Trophoblast cell (in vitro differentiated cells and primary cell): ENCODE measurements at regions not wholly inside any gene's neighbourhood (a gene's known extent, or its start where the extent isn't known, plus 50 kb on each side); places are given as distances from the start of the nearest gene placed in this dataset.

Experiments used
- DNase-seq, 2 donors: peaks; one replicate each; pipeline ENCODE4 v3.0.0-alpha.2; 2016
- H2AFZ ChIP-seq: 2 replicates; pipeline ENCODE4 v1.6.1; 2013; ENCODE audit warnings: low read length, moderate library complexity, mild to moderate bottlenecking; ENCODE audit not compliant: insufficient read depth, poor library complexity
- H2AK5ac ChIP-seq: 2 replicates; pipeline ENCODE4 v1.6.1; 2013; ENCODE audit warnings: mild to moderate bottlenecking, low read length
- H2BK120ac ChIP-seq: 2 replicates; pipeline ENCODE4 v1.6.1; 2013; ENCODE audit warnings: low read length, mild to moderate bottlenecking, moderate library complexity; ENCODE audit not compliant: insufficient read depth, poor library complexity
- H2BK12ac ChIP-seq: 2 replicates; pipeline ENCODE4 v1.6.1; 2013; ENCODE audit warnings: mild to moderate bottlenecking, low read length, moderate library complexity
- H2BK5ac ChIP-seq: 2 replicates; pipeline ENCODE4 v1.6.1; 2013; ENCODE audit warnings: low read length, low read depth, moderate library complexity, mild to moderate bottlenecking; ENCODE audit not compliant: poor library complexity
- H3K14ac ChIP-seq: 2 replicates; pipeline ENCODE4 v1.6.1; 2013; ENCODE audit warnings: mild to moderate bottlenecking, low read length
- H3K18ac ChIP-seq: 2 replicates; pipeline ENCODE4 v1.6.1; 2013; ENCODE audit warnings: mild to moderate bottlenecking, low read length
- H3K23ac ChIP-seq: 2 replicates; pipeline ENCODE4 v1.6.1; 2013; ENCODE audit warnings: low read length
- H3K27ac ChIP-seq: 2 replicates; pipeline ENCODE4 v1.5.1; 2013; ENCODE audit warnings: low read depth, mild to moderate bottlenecking, inconsistent platforms, low read length, moderate library complexity
- H3K27me3 ChIP-seq: 2 replicates; pipeline ENCODE4 v1.6.1; 2013; ENCODE audit warnings: inconsistent platforms, mild to moderate bottlenecking, low read length, moderate library complexity; ENCODE audit not compliant: insufficient read depth
- H3K36me3 ChIP-seq, 2 experiments: 1 replicate in 1 of 2; 2 replicates in 1 of 2; pipeline ENCODE4 v1.6.1; 2013; ENCODE audit warnings: low read length in 2 of 2, mild to moderate bottlenecking in 2 of 2, moderate library complexity in 1 of 2; ENCODE audit not compliant: insufficient read depth in 2 of 2, control insufficient read depth in 1 of 2
- H3K4ac ChIP-seq: 2 replicates; pipeline ENCODE4 v1.6.1; 2013; ENCODE audit warnings: low read depth, mild to moderate bottlenecking, low read length, moderate library complexity
- H3K4me1 ChIP-seq, 2 experiments: 1 replicate in 1 of 2; 2 replicates in 1 of 2; pipeline ENCODE4 v1.6.1; 2013; ENCODE audit warnings: low read length in 2 of 2, mild to moderate bottlenecking in 2 of 2, moderate library complexity in 1 of 2; ENCODE audit not compliant: insufficient read depth in 2 of 2, control insufficient read depth in 1 of 2
- H3K4me2 ChIP-seq: 2 replicates; pipeline ENCODE4 v1.6.1; 2013; ENCODE audit warnings: inconsistent platforms, mild to moderate bottlenecking, low read length, moderate library complexity
- H3K4me3 ChIP-seq: 2 replicates; pipeline ENCODE4 v1.5.1; 2013; ENCODE audit warnings: mild to moderate bottlenecking, low read depth, low read length, inconsistent platforms
- H3K79me1 ChIP-seq: one replicate; pipeline ENCODE4 v1.6.1; 2013; ENCODE audit warnings: low read length
- H3K79me2 ChIP-seq: 2 replicates; pipeline ENCODE4 v1.6.1; 2013; ENCODE audit warnings: low read length, mild to moderate bottlenecking; ENCODE audit not compliant: control insufficient read depth, insufficient read depth, poor library complexity
- H3K9ac ChIP-seq: 2 replicates; pipeline ENCODE4 v1.6.1; 2013; ENCODE audit warnings: mild to moderate bottlenecking, low read length
- H3K9me3 ChIP-seq: 2 replicates; pipeline ENCODE4 v1.6.1; 2013; ENCODE audit warnings: low read depth, mild to moderate bottlenecking, control low read depth, inconsistent platforms, low read length; ENCODE audit not compliant: insufficient read depth
- H4K12ac ChIP-seq: 2 replicates; pipeline ENCODE4 v1.6.1; 2013; ENCODE audit warnings: low read depth, mild to moderate bottlenecking, low read length, moderate library complexity
- H4K8ac ChIP-seq: 2 replicates; pipeline ENCODE4 v1.6.1; 2013; ENCODE audit warnings: low read depth, mild to moderate bottlenecking, low read length, moderate library complexity
- H4K91ac ChIP-seq: one replicate; pipeline ENCODE4 v1.6.1; 2013; ENCODE audit warnings: low read depth, mild to moderate bottlenecking, low read length, moderate library complexity
- WGBS: extraction: QIAGEN DNeasy Blood & Tissue Kit; methylation state at CpG from one replicate; pipeline ENCODE4 v1.1.7; 2013; ENCODE audit warnings: missing lambda C conversion rate; ENCODE audit not compliant: insufficient read length, insufficient coverage; ENCODE audit errors: extremely low coverage; 5-methylcytosine and 5-hydroxymethylcytosine counted together

GRCh38 chr12:58202933-58203718 is 261.8 kb downstream of the ATP23 start:
- Histone ChIP-seq H3K4me1 (no peaks in the 10 kb centered on the region), H3K23ac (no peak overlapping the region), H2BK120ac (no peak overlapping the region), H3K27ac (no peak overlapping the region), H2BK5ac (no peak overlapping the region), H3K79me1 (no peaks in the 10 kb centered on the region), H3K4me3 (no peak overlapping the region), H2AK5ac (no peak overlapping the region), H3K9me3 (no peaks in the 10 kb centered on the region), H3K27me3 (no peaks in the 10 kb centered on the region), H4K91ac (no peak overlapping the region), H3K14ac (no peak overlapping the region), H4K8ac (no peak overlapping the region), H3K9ac (no peak overlapping the region), H3K4me2 (no peak overlapping the region), H3K4ac (no peak overlapping the region), H2BK12ac (no peak overlapping the region), H3K36me3 (no peaks in the 10 kb centered on the region), H4K12ac (no peak overlapping the region), H3K79me2 (no peaks in the 10 kb centered on the region), H3K18ac (no peak overlapping the region), H2AFZ (no peak overlapping the region)
- no peak for DNase-seq
- no CpG with 5 or more reads among the region's 3 CpGs for WGBS

DNA sequence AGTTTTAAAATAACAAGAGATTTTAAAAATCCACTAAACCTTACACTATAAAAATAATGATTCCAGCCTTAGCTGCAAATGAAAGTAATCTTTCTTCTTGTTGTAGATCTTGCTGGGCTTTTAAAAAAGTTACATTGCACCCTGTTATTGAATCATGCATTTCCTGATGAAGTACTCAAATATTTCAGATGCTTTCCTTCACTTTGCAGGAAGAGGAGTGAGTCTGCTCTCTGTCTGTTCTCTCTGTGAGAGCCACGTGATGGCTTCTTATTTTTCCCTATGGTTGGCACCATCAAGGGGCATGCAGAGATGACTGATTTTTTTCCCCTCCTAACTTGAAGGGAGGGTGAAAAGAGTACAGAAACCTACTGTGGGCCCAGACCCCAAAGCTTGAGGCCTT is 262.7 kb downstream of the ATP23 start:
- Histone ChIP-seq H2AK5ac (no peak overlapping the region), H3K23ac (no peak overlapping the region), H3K4me1 (no peaks in the 10 kb centered on the region), H2BK12ac (no peak overlapping the region), H3K79me1 (no peaks in the 10 kb centered on the region), H3K14ac (no peak overlapping the region), H4K12ac (no peak overlapping the region), H3K4me2 (no peak overlapping the region), H3K4ac (no peak overlapping the region), H2AFZ (no peak overlapping the region), H4K8ac (no peak overlapping the region), H3K18ac (no peak overlapping the region), H3K4me3 (no peak overlapping the region), H2BK5ac (no peak overlapping the region), H3K36me3 (no peaks in the 10 kb centered on the region), H2BK120ac (no peak overlapping the region), H3K27ac (no peak overlapping the region), H3K9me3 (no peaks in the 10 kb centered on the region), H4K91ac (no peak overlapping the region), H3K79me2 (no peaks in the 10 kb centered on the region), H3K27me3 (no peaks in the 10 kb centered on the region), H3K9ac (no peak overlapping the region)
- DNase-seq, result no peak
- WGBS, result no CpG with 5 or more reads among the region's 1 CpG

DNA sequence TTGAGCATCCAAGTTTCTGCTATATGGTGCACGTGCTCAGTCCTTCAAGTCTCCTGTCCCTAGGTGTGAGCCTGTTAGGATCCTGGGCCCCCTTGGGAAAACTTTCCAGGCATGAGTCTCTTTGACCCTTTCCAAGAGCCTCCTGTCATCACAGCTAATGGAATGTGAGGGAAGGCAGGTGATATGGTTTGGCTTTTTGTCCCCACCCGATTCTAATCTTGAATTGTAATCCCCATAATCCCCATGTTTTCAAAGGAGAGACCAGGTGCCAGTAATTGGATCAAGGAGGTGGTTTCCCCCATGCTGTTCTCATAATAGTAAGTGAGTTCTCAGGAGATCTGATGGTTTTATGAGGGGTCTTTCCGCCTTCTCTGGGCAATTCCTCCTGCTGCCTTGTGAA is 265.5 kb downstream of the ATP23 start:
- no peak overlapping the region for H2BK120ac ChIP-seq
- no peaks in the 10 kb centered on the region for H3K9me3 ChIP-seq
- no peaks in the 10 kb centered on the region for H3K4me1 ChIP-seq
- no peak overlapping the region for H4K91ac ChIP-seq
- H2BK12ac ChIP-seq, result no peak overlapping the region
- H3K14ac ChIP-seq, result no peak overlapping the region
- no peak overlapping the region for H2AFZ ChIP-seq
- no peaks in the 10 kb centered on the region for H3K79me2 ChIP-seq
- WGBS, result no CpG with 5 or more reads among the region's 3 CpGs
- no peak overlapping the region for H3K4ac ChIP-seq
- H2BK5ac ChIP-seq, result no peak overlapping the region
- no peaks in the 10 kb centered on the region for H3K27me3 ChIP-seq
- DNase-seq, result no peak
- no peak overlapping the region for H3K18ac ChIP-seq
- no peaks in the 10 kb centered on the region for H3K36me3 ChIP-seq
- no peak overlapping the region for H3K4me2 ChIP-seq
- no peak overlapping the region for H3K27ac ChIP-seq
- H3K9ac ChIP-seq, result no peak overlapping the region
- no peaks in the 10 kb centered on the region for H3K79me1 ChIP-seq
- no peak overlapping the region for H3K23ac ChIP-seq
- H2AK5ac ChIP-seq, result no peak overlapping the region
- H4K8ac ChIP-seq, result no peak overlapping the region
- H3K4me3 ChIP-seq, result no peak overlapping the region
- no peak overlapping the region for H4K12ac ChIP-seq

GRCh38 chr12:58211211-58211610 is 269.8 kb downstream of the ATP23 start:
- H3K4ac ChIP-seq, result no peak overlapping the region
- H2BK5ac ChIP-seq, result no peak overlapping the region
- no peaks in the 10 kb centered on the region for H3K27me3 ChIP-seq
- H3K9ac ChIP-seq, result no peak overlapping the region
- no peak overlapping the region for H3K14ac ChIP-seq
- H3K9me3 ChIP-seq, result no peaks in the 10 kb centered on the region
- no peak overlapping the region for H2BK12ac ChIP-seq
- H3K4me2 ChIP-seq, result no peak overlapping the region
- WGBS, result no CpG with 5 or more reads among the region's 9 CpGs
- no peak overlapping the region for H4K91ac ChIP-seq
- no peak overlapping the region for H4K8ac ChIP-seq
- H3K79me2 ChIP-seq, result no peaks in the 10 kb centered on the region
- H3K79me1 ChIP-seq, result no peaks in the 10 kb centered on the region
- H3K36me3 ChIP-seq, result no peaks in the 10 kb centered on the region
- DNase-seq, result no peak
- no peak overlapping the region for H2AFZ ChIP-seq
- H2AK5ac ChIP-seq, result no peak overlapping the region
- no peak overlapping the region for H3K23ac ChIP-seq
- no peaks in the 10 kb centered on the region for H3K4me1 ChIP-seq
- H2BK120ac ChIP-seq, result no peak overlapping the region
- H4K12ac ChIP-seq, result no peak overlapping the region
- no peak overlapping the region for H3K18ac ChIP-seq
- H3K27ac ChIP-seq, result no peak overlapping the region
- H3K4me3 ChIP-seq, result no peak overlapping the region
